Lower leg skin (tissue), 4 donors: ENCODE measurements at regions not wholly inside any gene's neighbourhood (a gene's known extent, or its start where the extent isn't known, plus 50 kb on each side); places are given as distances from the start of the nearest gene placed in this dataset.

ENCODE experiments used
- DNase-seq, 2 donors: peaks; one replicate each; pipeline ENCODE4 v3.0.0-alpha.2; 2019; ENCODE audit warnings: low spot score in 2 of 2
- H3K4me3 ChIP-seq: fragments of 200-600 bp; sonication (generic); 2 replicates; pipeline ENCODE4 v1.5.1; 2017; ENCODE audit warnings: mild to moderate bottlenecking, low read depth; ENCODE audit not compliant: poor library complexity, severe bottlenecking
- CTCF ChIP-seq, 3 donors: fragments of 450-650 bp; IDR thresholded peaks; one replicate each; pipeline ENCODE4 v1.5.1; 2016; ENCODE audit warnings: antibody characterized with exemption in 3 of 3, mild to moderate bottlenecking in 3 of 3, moderate library complexity in 2 of 3
- POLR2A ChIP-seq, 2 donors: fragments of 450-650 bp; IDR thresholded peaks; one replicate each; pipeline ENCODE4 v1.6.1; 2016 to 2017; ENCODE audit warnings: antibody characterized with exemption in 2 of 2, mild to moderate bottlenecking in 1 of 2, moderate library complexity in 1 of 2
- WGBS, 2 donors: methylation state at CpG; one replicate each; pipeline ENCODE4 v1.1.5; 2018; 5-methylcytosine and 5-hydroxymethylcytosine counted together
- intact Hi-C: fragments of 100-400 bp; cut with DNase I; formaldehyde crosslinking; loops from one replicate; pipeline ENCODE4 v1.15.0; 2023; ENCODE audit warnings: low total_unique reads

DNA sequence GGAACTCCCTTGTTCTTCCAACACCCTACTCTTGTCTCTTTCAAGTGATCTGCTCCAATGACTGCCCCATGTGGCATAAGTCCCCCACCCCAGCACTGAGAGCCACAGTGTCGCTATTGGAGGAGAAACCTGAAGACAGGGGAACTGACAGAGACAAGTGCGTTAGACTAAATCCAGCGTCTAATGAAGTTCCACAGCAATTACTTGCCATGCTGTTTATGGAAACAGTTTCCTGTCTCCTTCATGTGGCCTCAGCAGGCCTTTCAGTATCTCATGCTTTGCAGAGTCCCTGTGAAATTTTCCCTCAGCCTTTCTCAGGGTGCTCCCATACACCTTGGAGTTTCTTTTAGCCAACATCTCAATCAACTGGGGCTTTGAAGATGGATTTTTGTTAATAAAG lies 277.4 kb downstream of the ETS1 start:
- intact Hi-C loops = no loop called here
- no peak for DNase-seq
- H3K4me3 ChIP-seq = no peak overlapping the region
- TF ChIP-seq CTCF (IDR thresholded peaks at IDR 0.05) (no peak), POLR2A (IDR thresholded peaks at IDR 0.05) (no peak)
- WGBS, 2 donors = 90 to 94% methylated on average over 3 of the region's 3 CpGs

GRCh38 chr11:128308794-128309193 lies 278.6 kb downstream of the ETS1 start:
- intact Hi-C loops = no loop called here
- H3K4me3 ChIP-seq = no peak overlapping the region
- 91 to 94% methylated on average over 3 of the region's 3 CpGs for WGBS, 2 donors
- no peak for TF ChIP-seq CTCF (IDR thresholded peaks at IDR 0.05)
- no peak for TF ChIP-seq POLR2A (IDR thresholded peaks at IDR 0.05)
- no peak for DNase-seq

GRCh38 chr11:128305588-128305987 lies 281.8 kb downstream of the ETS1 start:
- intact Hi-C loops = no loop called here
- no peak overlapping the region for H3K4me3 ChIP-seq
- WGBS, 2 donors = 76 to 88% methylated on average over 1 of the region's 1 CpG
- no peak for TF ChIP-seq CTCF (IDR thresholded peaks at IDR 0.05)
- DNase-seq = no peak

- DNase-seq = no peak
- WGBS, 2 donors = 86 to 91% methylated on average over 8 of the region's 8 CpGs
- H3K4me3 ChIP-seq = no peak overlapping the region
- intact Hi-C loops = no loop called here
- TF ChIP-seq POLR2A (IDR thresholded peaks at IDR 0.05) = no peak
- TF ChIP-seq CTCF (IDR thresholded peaks at IDR 0.05) = no peak
These were observed 282.5 kb downstream of the ETS1 start for GRCh38 chr11:128304666-128305485.

GRCh38 chr11:128304116-128304515 lies 283.2 kb downstream of the ETS1 start:
- intact Hi-C loops = no loop called here
- H3K4me3 ChIP-seq = no peak overlapping the region
- WGBS, 2 donors = 83 to 93% methylated on average over 2 of the region's 2 CpGs

More at GRCh38 chr11:128304116-128304515, 283.2 kb downstream of the ETS1 start:
- no peak for TF ChIP-seq POLR2A (IDR thresholded peaks at IDR 0.05)
- no peak for TF ChIP-seq CTCF (IDR thresholded peaks at IDR 0.05)
- DNase-seq = no peak
